ENCODE measurements at regions not wholly inside any gene's neighbourhood (a gene's known extent, or its start where the extent isn't known, plus 50 kb on each side); places are given as distances from the start of the nearest gene placed in this dataset.
"Not testable (repeated sequence)": the region's sequence is repeated elsewhere in the genome, so short reads cannot be mapped to it uniquely, and the experiment has no call there.

- FAIRE-seq = no peak
These were observed 322.4 kb upstream of the MAGI2 start for GRCh38 chr7:79775911-79776310.

GRCh38 chr7:79774150-79774549, 320.7 kb upstream of the MAGI2 start:
- no peak for FAIRE-seq

- FAIRE-seq = no peak
These were observed 317.5 kb upstream of the MAGI2 start for GRCh38 chr7:79770970-79771369.

GRCh38 chr7:79770063-79770462, 316.6 kb upstream of the MAGI2 start:
- no peak for FAIRE-seq

GRCh38 chr7:79767876-79768560, 314.6 kb upstream of the MAGI2 start:
- not testable (repeated sequence) for FAIRE-seq

- not testable (repeated sequence) for FAIRE-seq
These were observed 313.7 kb upstream of the MAGI2 start for GRCh38 chr7:79767192-79767591.

GRCh38 chr7:79761876-79762429, 308.5 kb upstream of the MAGI2 start:
- FAIRE-seq = no peak

GRCh38 chr7:79750941-79751340, 297.5 kb upstream of the MAGI2 start:
- FAIRE-seq = not testable (repeated sequence)

GRCh38 chr7:79749856-79750255, 296.4 kb upstream of the MAGI2 start:
- FAIRE-seq = no peak

- FAIRE-seq = no peak
These were observed 288.2 kb upstream of the MAGI2 start for GRCh38 chr7:79741684-79742083.

- no peak for FAIRE-seq
These were observed 286.6 kb upstream of the MAGI2 start for GRCh38 chr7:79740076-79740475.

- FAIRE-seq = not testable (repeated sequence)
These were observed 285.7 kb upstream of the MAGI2 start for GRCh38 chr7:79739036-79739709.

- no peak for FAIRE-seq
These were observed 283.0 kb upstream of the MAGI2 start for GRCh38 chr7:79736418-79736817.

GRCh38 chr7:79735012-79735411, 281.5 kb upstream of the MAGI2 start:
- FAIRE-seq = no peak

- FAIRE-seq = no peak
These were observed 280.7 kb upstream of the MAGI2 start for GRCh38 chr7:79734181-79734580.

- FAIRE-seq = no peak
These were observed 279.1 kb upstream of the MAGI2 start for GRCh38 chr7:79732535-79732934.

- FAIRE-seq = no peak
These were observed 277.5 kb upstream of the MAGI2 start for GRCh38 chr7:79730971-79731370.

- FAIRE-seq = no peak
These were observed 270.6 kb upstream of the MAGI2 start for GRCh38 chr7:79723833-79724618.

GRCh38 chr7:79722217-79722616, 268.8 kb upstream of the MAGI2 start:
- no peak for FAIRE-seq

- FAIRE-seq = no peak
These were observed 265.7 kb upstream of the MAGI2 start for GRCh38 chr7:79719216-79719615.

- no peak for FAIRE-seq
These were observed 262.9 kb upstream of the MAGI2 start for GRCh38 chr7:79716329-79716728.

GRCh38 chr7:79714081-79714480, 260.6 kb upstream of the MAGI2 start:
- no peak for FAIRE-seq

GRCh38 chr7:79713276-79713675, 259.8 kb upstream of the MAGI2 start:
- no peak for FAIRE-seq

GRCh38 chr7:79711660-79712059, 258.2 kb upstream of the MAGI2 start:
- peak; percentile 60 for FAIRE-seq

Measured in A204.1 (cell line).